HG03521 (cell line): ENCODE measurements at regions not wholly inside any gene's neighbourhood (a gene's known extent, or its start where the extent isn't known, plus 50 kb on each side); places are given as distances from the start of the nearest gene placed in this dataset.
A peak's percentile ranks its signal among the peaks of the same experiment; 100 is the strongest.
"Not testable (repeated sequence)": the region's sequence is repeated elsewhere in the genome, so short reads cannot be mapped to it uniquely, and the experiment has no call there.

Source experiments
- ATAC-seq: cut with Tn5 transposase; IDR thresholded peaks from one replicate; pipeline ENCODE4 v1.9.1; 2021; ENCODE audit warnings: mild to moderate bottlenecking, moderate library complexity; ENCODE audit not compliant: unreplicated experiment

DNA sequence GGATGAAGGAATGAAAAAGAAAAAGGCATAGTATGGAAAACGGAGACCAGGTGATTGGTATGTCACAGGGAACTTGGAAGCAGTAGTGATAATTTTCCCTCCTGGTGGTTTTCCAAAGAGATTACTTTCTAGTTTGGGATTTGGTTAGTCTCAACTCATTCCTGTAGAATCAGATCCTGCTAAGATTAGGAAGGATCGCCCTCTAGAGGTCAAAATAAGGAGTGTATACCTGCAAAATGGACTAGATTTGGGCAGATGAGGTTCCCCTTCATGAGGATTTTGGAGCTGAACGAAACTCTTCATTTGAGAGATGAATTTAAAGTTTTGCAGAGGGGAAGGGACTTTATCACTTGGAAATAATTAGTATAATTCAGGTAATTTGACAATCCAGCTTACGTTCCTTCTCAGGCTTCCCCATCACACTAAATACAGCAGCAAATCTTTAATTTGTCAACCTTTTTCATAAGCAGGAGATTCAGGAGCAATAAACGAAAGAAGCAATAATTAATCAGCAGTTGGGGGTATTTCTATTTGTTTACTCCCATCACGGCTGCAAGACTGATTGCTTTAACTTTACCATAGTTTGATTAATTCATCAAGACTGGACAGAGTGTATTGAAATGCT, 65.2 kb downstream of the CCDC195 start:
- no peak for ATAC-seq

- ATAC-seq = not testable (repeated sequence)
These were observed 62.5 kb upstream of the CUL3 start for GRCh38 chr2:224647684-224648083.

GRCh38 chr2:224646242-224646846, 61.2 kb upstream of the CUL3 start:
- ATAC-seq = no peak

DNA sequence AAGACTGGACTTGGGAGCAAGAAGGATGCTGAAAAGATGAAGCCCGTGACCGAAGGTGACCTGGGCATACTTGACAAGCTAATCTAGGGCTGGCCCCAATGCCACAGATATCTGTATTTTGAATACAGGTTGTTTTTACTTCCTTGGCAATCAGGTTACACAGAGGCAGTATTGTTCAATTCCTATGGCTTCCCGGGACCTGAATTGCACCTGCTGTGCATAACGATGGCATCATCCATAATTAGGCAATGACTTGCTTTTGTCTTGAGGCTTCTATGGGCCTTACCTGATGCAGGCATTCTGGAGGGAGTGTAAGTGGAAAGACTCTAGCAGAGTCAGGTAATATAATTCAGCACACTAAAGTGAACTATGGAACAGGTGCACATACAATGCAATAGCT, 60.6 kb upstream of the CUL3 start:
- ATAC-seq = no peak

- no peak for ATAC-seq
These were observed 55.5 kb upstream of the CUL3 start for GRCh38 chr2:224640679-224641078.

DNA sequence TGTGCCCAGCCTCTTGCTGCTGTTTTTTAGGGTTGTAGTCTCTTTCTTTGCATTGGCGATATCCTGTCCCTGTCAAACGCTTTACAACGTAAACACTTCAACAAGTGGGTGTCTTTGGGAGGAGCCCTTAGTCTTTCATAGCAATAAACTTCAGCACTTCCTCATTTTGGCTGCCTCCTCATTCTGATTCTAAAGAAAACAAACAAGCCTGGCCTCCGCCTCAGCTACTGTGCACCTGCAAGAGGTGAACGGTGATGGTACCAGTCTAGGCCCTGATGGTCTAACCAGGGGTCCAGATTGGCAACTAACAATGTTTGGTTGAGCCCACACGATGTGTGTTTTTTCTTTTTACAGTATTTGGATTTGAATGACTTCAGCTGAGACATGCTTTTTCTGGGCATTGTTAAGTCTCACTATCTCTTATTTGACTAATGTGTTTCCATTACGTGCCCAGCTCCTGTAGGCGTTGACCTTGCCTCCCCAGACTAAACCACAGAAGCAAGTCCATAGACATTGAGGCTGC, 53.2 kb upstream of the CUL3 start:
- ATAC-seq = peak; percentile 95
